ENCODE measurements at regions not wholly inside any gene's neighbourhood (a gene's known extent, or its start where the extent isn't known, plus 50 kb on each side); places are given as distances from the start of the nearest gene placed in this dataset.

DNA sequence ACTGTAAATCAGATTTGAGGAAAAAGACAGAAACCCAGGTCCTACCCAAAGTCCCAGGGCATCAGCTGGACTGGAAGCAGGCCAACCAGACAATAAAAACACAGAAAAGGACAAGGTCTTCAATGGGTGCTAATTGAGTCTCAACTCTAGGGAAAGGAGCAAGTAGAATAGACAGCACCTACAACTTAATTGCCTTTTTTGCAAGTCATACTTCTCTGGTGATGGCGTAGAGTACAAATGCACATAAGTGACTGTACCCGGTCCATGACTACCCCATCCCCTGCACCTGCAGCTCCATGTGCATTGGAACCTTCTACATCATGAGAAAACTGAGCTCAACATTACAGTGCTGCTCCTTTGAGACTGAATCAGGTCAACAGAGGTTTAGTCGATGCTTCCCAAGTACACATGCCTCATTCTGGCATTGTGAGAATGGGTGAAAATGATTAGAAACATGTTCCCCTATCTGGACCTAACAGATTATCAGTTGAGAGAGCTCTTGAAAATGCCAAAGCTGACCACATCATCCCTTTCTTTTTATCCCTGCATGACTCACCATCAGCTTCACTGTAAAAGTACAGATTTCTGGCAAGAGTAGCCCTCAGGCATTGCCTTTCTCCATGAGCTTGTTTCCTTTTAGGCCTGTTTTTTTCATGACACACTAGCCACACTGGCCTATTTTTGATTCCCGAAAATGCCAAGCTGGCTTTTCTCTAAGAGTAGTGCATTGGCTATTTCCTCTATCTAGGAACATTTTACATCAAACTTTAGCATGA is 298.3 kb downstream of the HS3ST1 start:
- DNase-seq: no peak
- H3K9ac ChIP-seq (ENCODE audit: low read length in 3 of 3): no peak overlapping the region
- TF ChIP-seq, protein P1, sequence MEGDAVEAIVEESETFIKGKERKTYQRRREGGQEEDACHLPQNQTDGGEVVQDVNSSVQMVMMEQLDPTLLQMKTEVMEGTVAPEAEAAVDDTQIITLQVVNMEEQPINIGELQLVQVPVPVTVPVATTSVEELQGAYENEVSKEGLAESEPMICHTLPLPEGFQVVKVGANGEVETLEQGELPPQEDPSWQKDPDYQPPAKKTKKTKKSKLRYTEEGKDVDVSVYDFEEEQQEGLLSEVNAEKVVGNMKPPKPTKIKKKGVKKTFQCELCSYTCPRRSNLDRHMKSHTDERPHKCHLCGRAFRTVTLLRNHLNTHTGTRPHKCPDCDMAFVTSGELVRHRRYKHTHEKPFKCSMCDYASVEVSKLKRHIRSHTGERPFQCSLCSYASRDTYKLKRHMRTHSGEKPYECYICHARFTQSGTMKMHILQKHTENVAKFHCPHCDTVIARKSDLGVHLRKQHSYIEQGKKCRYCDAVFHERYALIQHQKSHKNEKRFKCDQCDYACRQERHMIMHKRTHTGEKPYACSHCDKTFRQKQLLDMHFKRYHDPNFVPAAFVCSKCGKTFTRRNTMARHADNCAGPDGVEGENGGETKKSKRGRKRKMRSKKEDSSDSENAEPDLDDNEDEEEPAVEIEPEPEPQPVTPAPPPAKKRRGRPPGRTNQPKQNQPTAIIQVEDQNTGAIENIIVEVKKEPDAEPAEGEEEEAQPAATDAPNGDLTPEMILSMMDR (IDR thresholded peaks at IDR 0.05; ENCODE audit: borderline replicate concordance, extremely low read depth, insufficient read depth): no peak
- no peak overlapping the region for H3K4me3 ChIP-seq (ENCODE audit: low read length in 3 of 3)
- H3K27me3 ChIP-seq (ENCODE audit: control insufficient read depth, insufficient read depth, low read length): no peaks in the 10 kb centered on the region
- H3K27ac ChIP-seq (ENCODE audit: low read depth in 2 of 2, low read length in 2 of 2): no peak overlapping the region
- H3K9me3 ChIP-seq (ENCODE audit: control insufficient read depth in 2 of 3, insufficient read depth in 1 of 3, low read length in 3 of 3): no peaks in the 10 kb centered on the region
- H3K4me1 ChIP-seq (ENCODE audit: control insufficient read depth in 2 of 3, insufficient read depth in 2 of 3, low read depth in 1 of 3, low read length in 3 of 3): no peaks in the 10 kb centered on the region
- intact Hi-C loops (cut with DNase I): no loop called here
- no peaks in the 10 kb centered on the region for H3K36me3 ChIP-seq (ENCODE audit: control insufficient read depth in 2 of 3, insufficient read depth in 3 of 3, low read length in 3 of 3)
- no peak for FAIRE-seq

DNA sequence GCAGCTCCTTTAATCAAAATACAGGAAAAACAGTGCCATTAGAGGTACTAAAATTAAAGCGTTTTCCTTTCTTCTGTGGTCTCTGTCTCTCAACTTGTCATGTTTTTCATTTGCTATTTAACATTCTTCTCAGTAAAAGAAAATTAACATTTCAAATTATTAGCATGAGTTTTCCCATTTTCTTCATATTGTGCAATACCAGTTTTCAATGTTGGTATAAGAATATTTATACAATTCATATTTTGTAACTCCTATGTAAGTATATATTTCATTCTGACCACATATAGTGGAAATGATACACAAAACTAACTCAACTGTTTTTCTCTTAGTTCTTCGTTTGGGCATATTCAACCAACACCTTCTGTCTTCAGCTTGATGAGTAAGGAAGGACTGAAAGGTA is 308.3 kb downstream of the HS3ST1 start:
- Histone ChIP-seq H3K27me3 (ENCODE audit: control insufficient read depth, insufficient read depth, low read length) (no peaks in the 10 kb centered on the region), H3K4me1 (ENCODE audit: control insufficient read depth in 2 of 3, insufficient read depth in 2 of 3, low read depth in 1 of 3, low read length in 3 of 3) (no peaks in the 10 kb centered on the region), H3K9me3 (ENCODE audit: control insufficient read depth in 2 of 3, insufficient read depth in 1 of 3, low read length in 3 of 3) (no peaks in the 10 kb centered on the region), H3K4me3 (ENCODE audit: low read length in 3 of 3) (no peak overlapping the region), H3K9ac (ENCODE audit: low read length in 3 of 3) (no peak overlapping the region), H3K27ac (ENCODE audit: low read depth in 2 of 2, low read length in 2 of 2) (no peak overlapping the region), H3K36me3 (ENCODE audit: control insufficient read depth in 2 of 3, insufficient read depth in 3 of 3, low read length in 3 of 3) (no peaks in the 10 kb centered on the region)
- intact Hi-C loops (cut with DNase I): no loop called here
- DNase-seq (no peak), FAIRE-seq (no peak)
- TF ChIP-seq, protein P1 (IDR thresholded peaks at IDR 0.05; ENCODE audit: borderline replicate concordance, extremely low read depth, insufficient read depth): no peak

DNA sequence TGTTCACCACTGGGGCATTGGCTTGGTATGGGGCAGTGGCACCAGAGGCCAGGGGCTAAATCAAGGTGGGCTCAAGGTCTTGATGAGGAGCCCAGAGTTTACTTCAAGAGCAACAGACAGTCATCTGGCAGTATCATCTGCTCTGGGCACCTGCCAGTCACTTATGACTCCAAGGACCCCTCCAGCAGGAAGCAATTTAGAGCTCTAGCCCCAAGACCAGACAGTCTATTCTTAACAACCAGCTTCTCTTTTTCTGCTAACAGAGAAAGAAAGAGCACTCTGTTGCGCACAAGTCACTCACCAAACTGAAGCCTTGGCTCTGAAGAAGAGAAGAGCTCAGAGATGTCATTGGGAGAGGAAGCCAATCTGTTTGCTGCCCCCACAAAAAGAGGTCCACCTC is 309.2 kb downstream of the HS3ST1 start:
- no peaks in the 10 kb centered on the region for H3K9me3 ChIP-seq (ENCODE audit: control insufficient read depth in 2 of 3, insufficient read depth in 1 of 3, low read length in 3 of 3)
- no peaks in the 10 kb centered on the region for H3K4me1 ChIP-seq (ENCODE audit: control insufficient read depth in 2 of 3, insufficient read depth in 2 of 3, low read depth in 1 of 3, low read length in 3 of 3)
- no peak overlapping the region for H3K27ac ChIP-seq (ENCODE audit: low read depth in 2 of 2, low read length in 2 of 2)
- intact Hi-C loops (cut with DNase I): no loop called here
- H3K36me3 ChIP-seq (ENCODE audit: control insufficient read depth in 2 of 3, insufficient read depth in 3 of 3, low read length in 3 of 3): no peaks in the 10 kb centered on the region
- no peak overlapping the region for H3K4me3 ChIP-seq (ENCODE audit: low read length in 3 of 3)
- H3K27me3 ChIP-seq (ENCODE audit: control insufficient read depth, insufficient read depth, low read length): no peaks in the 10 kb centered on the region
- DNase-seq (no peak), FAIRE-seq (no peak)
- TF ChIP-seq, protein P1 (IDR thresholded peaks at IDR 0.05; ENCODE audit: borderline replicate concordance, extremely low read depth, insufficient read depth): no peak
- no peak overlapping the region for H3K9ac ChIP-seq (ENCODE audit: low read length in 3 of 3)

DNA sequence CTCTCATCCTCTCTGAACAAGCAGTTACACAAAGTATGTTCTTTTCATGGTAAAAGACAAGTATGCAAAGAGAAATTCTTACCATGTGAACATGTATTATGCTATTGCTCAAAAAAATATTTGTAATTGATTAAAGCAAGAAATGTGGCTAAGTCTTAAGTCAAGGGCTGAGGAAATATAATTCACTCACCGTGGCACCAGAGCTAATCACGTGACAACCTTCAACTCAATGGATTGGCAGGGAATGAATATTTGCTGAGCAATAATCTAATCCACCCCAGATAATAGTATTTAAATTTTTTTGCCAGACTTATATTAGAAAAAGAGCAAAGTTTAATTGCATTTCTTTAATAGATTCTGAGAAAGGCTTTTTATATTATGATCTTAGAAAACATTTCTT is 310.2 kb downstream of the HS3ST1 start:
- Histone ChIP-seq H3K4me1 (ENCODE audit: control insufficient read depth in 2 of 3, insufficient read depth in 2 of 3, low read depth in 1 of 3, low read length in 3 of 3) (no peaks in the 10 kb centered on the region), H3K27ac (ENCODE audit: low read depth in 2 of 2, low read length in 2 of 2) (no peak overlapping the region), H3K9me3 (ENCODE audit: control insufficient read depth in 2 of 3, insufficient read depth in 1 of 3, low read length in 3 of 3) (no peaks in the 10 kb centered on the region), H3K27me3 (ENCODE audit: control insufficient read depth, insufficient read depth, low read length) (no peaks in the 10 kb centered on the region), H3K36me3 (ENCODE audit: control insufficient read depth in 2 of 3, insufficient read depth in 3 of 3, low read length in 3 of 3) (no peaks in the 10 kb centered on the region), H3K9ac (ENCODE audit: low read length in 3 of 3) (no peak overlapping the region), H3K4me3 (ENCODE audit: low read length in 3 of 3) (no peak overlapping the region)
- TF ChIP-seq, protein P1 (IDR thresholded peaks at IDR 0.05; ENCODE audit: borderline replicate concordance, extremely low read depth, insufficient read depth): no peak
- FAIRE-seq (no peak), DNase-seq (no peak)
- intact Hi-C loops (cut with DNase I): no loop called here

Data from kidney (tissue), 13 donors.